H1 (cell line): ENCODE measurements at regions not wholly inside any gene's neighbourhood (a gene's known extent, or its start where the extent isn't known, plus 50 kb on each side); places are given as distances from the start of the nearest gene placed in this dataset.

ENCODE experiments used
- CTCF ChIA-PET: fragments of 300-600 bp; sonication (Branson Sonifier 250); formaldehyde crosslinking; loops from one replicate; lab custom pipeline; 2021; ENCODE audit not compliant: partially characterized antibody; lab: Charles Lee
- POLR2A ChIA-PET: fragments of 300-600 bp; sonication (Branson Sonifier 250); formaldehyde crosslinking; loops from one replicate; lab custom pipeline; 2021; ENCODE audit warnings: inconsistent platforms; ENCODE audit not compliant: partially characterized antibody; lab: Charles Lee
- DNase-seq, 2 experiments: peaks; one replicate each; pipeline versions ENCODE4 v3.0.0 to v3.0.0-alpha.2; 2010 to 2022; ENCODE audit warnings: low spot score in 2 of 2, low read depth in 1 of 2, mixed read lengths in 1 of 2
- FAIRE-seq: peaks from 2 replicates; lab custom pipeline; 2011; peaks lifted over from hg19 to GRCh38; lab: Jason Lieb, UNC
- H2AFZ ChIP-seq: 2 replicates; pipeline ENCODE4 v1.8.1; 2012; ENCODE audit warnings: low read length, inconsistent platforms
- H2AK5ac ChIP-seq: 2 replicates; pipeline ENCODE4 v1.6.1; 2013; ENCODE audit warnings: low read depth, low read length
- H2BK120ac ChIP-seq: replicated peaks from 2 replicates; pipeline ENCODE3; 2013; ENCODE audit warnings: low read depth, low read length, inconsistent platforms
- H2BK12ac ChIP-seq: 2 replicates; pipeline ENCODE4 v1.6.1; 2013; ENCODE audit warnings: low read depth, low read length
- H2BK15ac ChIP-seq: 2 replicates; pipeline ENCODE4 v1.6.1; 2013; ENCODE audit warnings: low read length
- H2BK20ac ChIP-seq: 2 replicates; pipeline ENCODE4 v1.6.1; 2013; ENCODE audit warnings: low read length
- H2BK5ac ChIP-seq: 2 replicates; pipeline ENCODE4 v1.6.1; 2013; ENCODE audit warnings: low read depth, low read length
- H3K14ac ChIP-seq: 2 replicates; pipeline ENCODE4 v1.6.1; 2013; ENCODE audit warnings: inconsistent platforms; ENCODE audit not compliant: insufficient read length
- H3K18ac ChIP-seq: 2 replicates; pipeline ENCODE4 v1.6.1; 2013; ENCODE audit warnings: low read length; ENCODE audit errors: extremely low read depth
- H3K23ac ChIP-seq: 2 replicates; pipeline ENCODE4 v1.6.1; 2013; ENCODE audit warnings: inconsistent platforms; ENCODE audit not compliant: insufficient read length
- H3K23me2 ChIP-seq: 2 replicates; pipeline ENCODE4 v1.6.1; 2013; ENCODE audit warnings: low read depth, low read length
- H3K27ac ChIP-seq: 2 replicates; pipeline ENCODE4 v1.6.1; 2011; ENCODE audit warnings: low read depth, low read length, inconsistent platforms
- H3K27me3 ChIP-seq, 4 experiments: replicated peaks in 1 of 4; 1 replicate in 1 of 4; 2 replicates in 3 of 4; pipeline versions ENCODE4 v1.6.1 to v1.8.1; 2011 to 2013; ENCODE audit warnings: low read length in 3 of 4, mild to moderate bottlenecking in 3 of 4, inconsistent platforms in 2 of 4, mixed read lengths in 2 of 4, moderate library complexity in 1 of 4; ENCODE audit not compliant: control insufficient read depth in 3 of 4, insufficient read depth in 3 of 4; ENCODE audit errors: extremely low read depth in 1 of 4
- H3K36me3 ChIP-seq, 4 experiments: 2 replicates each; pipeline versions ENCODE4 v1.6.1 to v1.8.1; 2011 to 2013; ENCODE audit warnings: mild to moderate bottlenecking in 4 of 4, low read length in 3 of 4, moderate library complexity in 2 of 4, control low read depth in 1 of 4, inconsistent platforms in 1 of 4; ENCODE audit not compliant: insufficient read depth in 4 of 4, control insufficient read depth in 2 of 4
- H3K4ac ChIP-seq: replicated peaks from 2 replicates; pipeline ENCODE3; 2013; ENCODE audit warnings: low read length, low read depth, mixed read lengths, inconsistent platforms; ENCODE audit not compliant: insufficient read length
- H3K4me1 ChIP-seq, 4 experiments: replicated peaks in 1 of 4; 1 replicate in 1 of 4; 2 replicates in 3 of 4; pipeline versions ENCODE4 v1.6.1 to v1.8.1; 2011 to 2013; ENCODE audit warnings: low read length in 3 of 4, inconsistent platforms in 2 of 4, mixed read lengths in 1 of 4; ENCODE audit not compliant: insufficient read depth in 4 of 4, control insufficient read depth in 3 of 4
- H3K4me2 ChIP-seq, 2 experiments: 2 replicates each; pipeline versions ENCODE4 v1.6.1 to v1.8.1; 2011 to 2013; ENCODE audit warnings: low read depth in 2 of 2, low read length in 2 of 2, control low read depth in 1 of 2, inconsistent platforms in 1 of 2, mild to moderate bottlenecking in 1 of 2; ENCODE audit not compliant: insufficient read depth in 1 of 2
- H3K4me3 ChIP-seq, 4 experiments: fragments of 200-600, 300-600 bp in 1 of 4; sonication (generic), shearing (Covaris generic), sonication (Bioruptor Twin) in 1 of 4; 2 replicates each; pipeline versions ENCODE4 v1.5.1 to v1.8.1; 2011 to 2016; ENCODE audit warnings: low read length in 4 of 4, low read depth in 3 of 4, control low read depth in 2 of 4, inconsistent platforms in 2 of 4, mild to moderate bottlenecking in 2 of 4, mixed read lengths in 1 of 4, moderate library complexity in 1 of 4; ENCODE audit not compliant: insufficient read depth in 2 of 4; ENCODE audit errors: extremely low read depth in 1 of 4
- H3K56ac ChIP-seq: replicated peaks from 2 replicates; pipeline ENCODE3; 2013; ENCODE audit warnings: low read depth, mild to moderate bottlenecking, mixed read lengths, low read length, inconsistent platforms; ENCODE audit not compliant: insufficient read length
- H3K79me1 ChIP-seq: 2 replicates; pipeline ENCODE4 v1.6.1; 2013; ENCODE audit warnings: low read depth, low read length, control low read depth
- H3K79me2 ChIP-seq, 2 experiments: 2 replicates each; pipeline versions ENCODE4 v1.6.1 to v1.8.1; 2012 to 2013; ENCODE audit warnings: low read length in 2 of 2, mild to moderate bottlenecking in 2 of 2, inconsistent platforms in 1 of 2; ENCODE audit not compliant: insufficient read depth in 2 of 2, control insufficient read depth in 1 of 2
- H3K9ac ChIP-seq, 4 experiments: replicated peaks in 1 of 4; 1 replicate in 1 of 4; 2 replicates in 3 of 4; pipeline versions ENCODE4 v1.6.1 to v1.8.1; 2011 to 2013; ENCODE audit warnings: low read depth in 3 of 4, low read length in 3 of 4, control low read depth in 2 of 4, mild to moderate bottlenecking in 2 of 4, moderate library complexity in 2 of 4, inconsistent platforms in 1 of 4; ENCODE audit errors: extremely low read depth in 1 of 4
- H3K9me3 ChIP-seq, 2 experiments: 2 replicates each; pipeline versions ENCODE4 v1.6.1 to v1.8.1; 2012 to 2013; ENCODE audit warnings: mild to moderate bottlenecking in 2 of 2, moderate library complexity in 2 of 2, control low read depth in 1 of 2, inconsistent platforms in 1 of 2, low read depth in 1 of 2, low read length in 1 of 2, mixed read lengths in 1 of 2; ENCODE audit not compliant: insufficient read depth in 2 of 2
- H4K20me1 ChIP-seq, 2 experiments: replicated peaks in 1 of 2; 2 replicates each; pipeline versions ENCODE3 to v1.8.1; 2011 to 2013; ENCODE audit warnings: inconsistent platforms in 2 of 2, low read length in 2 of 2, mild to moderate bottlenecking in 1 of 2; ENCODE audit not compliant: insufficient read depth in 2 of 2, control insufficient read depth in 1 of 2
- H4K5ac ChIP-seq: 2 replicates; pipeline ENCODE4 v1.6.1; 2013; ENCODE audit warnings: low read length, low read depth, mixed read lengths, inconsistent platforms; ENCODE audit not compliant: insufficient read length
- H4K8ac ChIP-seq: 2 replicates; pipeline ENCODE4 v1.8.0; 2013; ENCODE audit warnings: mild to moderate bottlenecking, moderate library complexity, low read length, inconsistent platforms; ENCODE audit not compliant: insufficient read depth; ENCODE audit errors: extremely low read depth
- H4K91ac ChIP-seq: replicated peaks from 2 replicates; pipeline ENCODE3; 2013; ENCODE audit warnings: low read length, mixed read lengths, inconsistent platforms; ENCODE audit not compliant: insufficient read length
- ATF3 ChIP-seq: IDR thresholded peaks from 2 replicates; pipeline ENCODE4 v1.6.1; 2011; ENCODE audit warnings: low read depth, mild to moderate bottlenecking, low read length; ENCODE audit not compliant: insufficient read depth
- BRCA1 ChIP-seq: IDR thresholded peaks from 2 replicates; pipeline ENCODE4 v1.6.1; 2012; ENCODE audit warnings: low read depth, low read length, improper control_type of control experiment
- CTCF ChIP-seq, 3 experiments: IDR thresholded peaks; 1 replicate in 2 of 3; 2 replicates in 1 of 3; pipeline versions ENCODE4 v1.5.1 to v1.6.1; 2011; ENCODE audit warnings: low read length in 3 of 3, mild to moderate bottlenecking in 3 of 3, inconsistent platforms in 2 of 3, low read depth in 1 of 3, moderate library complexity in 1 of 3; ENCODE audit not compliant: insufficient read depth in 1 of 3; ENCODE audit errors: control extremely low read depth in 1 of 3
- JUN ChIP-seq: IDR thresholded peaks from 2 replicates; pipeline ENCODE4 v1.6.1; 2011; ENCODE audit warnings: low read depth, mild to moderate bottlenecking, improper control_type of control experiment, low read length
- KDM1A ChIP-seq: fragments of 200-600, 300-600 bp; sonication (generic); IDR thresholded peaks from 2 replicates; pipeline ENCODE4 v1.7.1; 2016; ENCODE audit warnings: mild to moderate bottlenecking, low read length, borderline replicate concordance
- KDM5A ChIP-seq: fragments of 200-600 bp; IDR thresholded peaks from 2 replicates; pipeline ENCODE4 v1.7.1; 2012; ENCODE audit warnings: mild to moderate bottlenecking, low read length, inconsistent platforms, mixed read lengths
- NANOG ChIP-seq: IDR thresholded peaks from 2 replicates; pipeline ENCODE4 v1.6.1; 2011; ENCODE audit warnings: low read length, low read depth, mild to moderate bottlenecking, inconsistent platforms; ENCODE audit not compliant: insufficient read depth, poor library complexity, severe bottlenecking
- SP2 ChIP-seq: IDR thresholded peaks from 2 replicates; pipeline ENCODE4 v1.6.1; 2012; ENCODE audit warnings: mild to moderate bottlenecking, low read length, inconsistent platforms
- SRF ChIP-seq: IDR thresholded peaks from 2 replicates; pipeline ENCODE4 v1.6.1; 2011; ENCODE audit warnings: mild to moderate bottlenecking, low read depth, low read length, moderate library complexity
- TAF1 ChIP-seq: IDR thresholded peaks from 2 replicates; pipeline ENCODE4 v1.6.1; 2011; ENCODE audit warnings: mild to moderate bottlenecking, low read depth, low read length
- WGBS, 2 experiments: shearing (Covaris generic) in 1 of 2; methylation state at CpG; one replicate each; pipeline versions ENCODE4 v1.1.6 to v1.1.7; 2013 to 2015; ENCODE audit warnings: low lambda C conversion rate in 2 of 2, mixed read lengths in 2 of 2, inconsistent platforms in 1 of 2, low coverage in 1 of 2, missing lambda C conversion rate in 1 of 2; ENCODE audit not compliant: insufficient replicate concordance in 2 of 2, insufficient coverage in 1 of 2, insufficient read length in 1 of 2; ENCODE audit errors: extremely low coverage in 1 of 2, missing lambda C conversion rate in 1 of 2; 5-methylcytosine and 5-hydroxymethylcytosine counted together

DNA sequence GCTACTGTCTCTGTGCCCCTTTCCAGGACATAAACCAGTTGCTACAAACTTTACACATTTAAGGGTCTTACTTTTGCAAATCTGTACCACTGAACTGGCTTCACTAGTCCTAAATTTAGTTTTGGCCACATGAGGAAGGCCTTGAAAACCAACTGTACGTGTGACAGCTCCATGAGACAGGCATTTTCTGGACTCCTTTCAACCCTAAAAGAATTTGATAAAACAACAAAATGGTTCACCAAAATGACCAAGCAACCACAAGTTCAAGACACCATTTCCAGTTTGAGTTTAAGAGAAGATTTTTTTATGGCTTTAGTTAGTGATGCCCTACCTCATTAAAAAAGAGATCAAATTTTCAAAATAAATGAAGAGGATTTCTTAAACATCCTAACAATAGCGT lies 246.4 kb downstream of the ZNF674 start:
- Histone ChIP-seq H3K79me1 (no peaks in the 10 kb centered on the region), H3K79me2 (no peaks in the 10 kb centered on the region), H3K4me3 (no peak overlapping the region), H3K56ac (no peak overlapping the region), H3K4me1 (no peaks in the 10 kb centered on the region), H2AK5ac (no peak overlapping the region), H3K23me2 (no peaks in the 10 kb centered on the region), H4K8ac (no peak overlapping the region), H3K9ac (no peak overlapping the region), H2AFZ (no peak overlapping the region), H2BK120ac (no peak overlapping the region), H2BK5ac (no peak overlapping the region), H2BK20ac (no peak overlapping the region), H3K27ac (no peak overlapping the region), H3K18ac (no peak overlapping the region), H2BK12ac (no peak overlapping the region), H3K27me3 (no peaks in the 10 kb centered on the region), H3K4ac (no peak overlapping the region), H3K36me3 (no peaks in the 10 kb centered on the region), H2BK15ac (no peak overlapping the region), H4K91ac (no peak overlapping the region), H3K4me2 (no peak overlapping the region), H3K23ac (no peak overlapping the region), H3K9me3 (no peaks in the 10 kb centered on the region), H4K5ac (no peak overlapping the region), H4K20me1 (no peaks in the 10 kb centered on the region), H3K14ac (no peak overlapping the region)
- no peak for DNase-seq
- no peak for FAIRE-seq
- WGBS, 2 experiments = 94% methylated on average over 2 of the region's 2 CpGs; no CpG with 5 or more reads in 1 of the 2 experiments
- CTCF ChIA-PET = interaction anchor here (1.2 kb wide), 1 partner anchor 10 kb away, joined by 3 read pairs; no protein-coding TSS in a partner anchor
- POLR2A ChIA-PET = no interaction called here
- TF ChIP-seq ATF3 = no peak
- TF ChIP-seq TAF1 = no peak
- TF ChIP-seq KDM1A = no peak
- no peak for TF ChIP-seq NANOG
- TF ChIP-seq JUN = no peak
- TF ChIP-seq SP2 = no peak
- TF ChIP-seq BRCA1 = no peak
- TF ChIP-seq KDM5A = no peak
- no peak for TF ChIP-seq CTCF (IDR thresholded peaks at IDR 0.05; ENCODE audit: control extremely low read depth in 1 of 3, insufficient read depth in 1 of 3, low read depth in 1 of 3, low read length in 3 of 3)
- no peak for TF ChIP-seq SRF
